ENCODE measurements at regions not wholly inside any gene's neighbourhood (a gene's known extent, or its start where the extent isn't known, plus 50 kb on each side); places are given as distances from the start of the nearest gene placed in this dataset.

DNA sequence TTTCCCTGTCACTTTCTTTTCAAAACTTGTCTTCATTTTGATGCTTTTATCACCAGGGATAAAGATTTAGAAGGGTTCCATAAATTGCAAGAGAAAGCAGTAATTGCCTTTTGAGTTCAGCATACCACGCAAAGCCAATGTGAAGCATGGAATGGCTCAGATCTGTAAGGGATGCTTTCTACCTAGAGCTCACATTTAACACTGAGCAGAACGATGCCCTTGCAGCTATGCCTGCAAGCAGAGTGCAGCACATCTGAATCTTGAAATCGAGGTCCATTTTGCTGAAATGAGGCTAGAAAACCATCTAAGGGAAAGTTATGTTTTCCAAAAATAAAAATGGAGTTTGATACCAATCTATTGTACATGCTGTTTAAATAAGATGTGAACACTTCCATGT is 171.2 kb upstream of the CELF2 start:
- DNase-seq (ENCODE audit: low spot score), result no peak

DNA sequence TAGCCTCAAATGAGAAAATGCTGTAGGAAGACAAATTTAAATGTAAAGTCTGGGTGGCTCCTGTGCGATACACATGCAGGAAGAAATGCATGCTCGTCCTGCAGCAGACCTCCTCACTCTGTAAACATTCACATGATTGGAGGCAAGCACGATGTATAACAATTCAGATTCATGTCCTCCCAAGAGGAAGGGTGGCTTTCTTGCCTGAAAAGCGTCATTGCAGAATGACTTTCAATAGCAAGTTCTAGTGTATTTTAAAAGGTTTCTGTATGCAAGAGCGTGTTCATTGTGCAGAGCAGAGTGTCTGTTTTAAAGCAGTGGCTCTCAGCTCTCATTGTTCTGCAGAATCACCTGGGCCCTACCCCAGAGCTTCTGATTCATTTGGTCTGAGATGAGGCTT is 170.3 kb upstream of the CELF2 start:
- no peak for DNase-seq (ENCODE audit: low spot score)

DNA sequence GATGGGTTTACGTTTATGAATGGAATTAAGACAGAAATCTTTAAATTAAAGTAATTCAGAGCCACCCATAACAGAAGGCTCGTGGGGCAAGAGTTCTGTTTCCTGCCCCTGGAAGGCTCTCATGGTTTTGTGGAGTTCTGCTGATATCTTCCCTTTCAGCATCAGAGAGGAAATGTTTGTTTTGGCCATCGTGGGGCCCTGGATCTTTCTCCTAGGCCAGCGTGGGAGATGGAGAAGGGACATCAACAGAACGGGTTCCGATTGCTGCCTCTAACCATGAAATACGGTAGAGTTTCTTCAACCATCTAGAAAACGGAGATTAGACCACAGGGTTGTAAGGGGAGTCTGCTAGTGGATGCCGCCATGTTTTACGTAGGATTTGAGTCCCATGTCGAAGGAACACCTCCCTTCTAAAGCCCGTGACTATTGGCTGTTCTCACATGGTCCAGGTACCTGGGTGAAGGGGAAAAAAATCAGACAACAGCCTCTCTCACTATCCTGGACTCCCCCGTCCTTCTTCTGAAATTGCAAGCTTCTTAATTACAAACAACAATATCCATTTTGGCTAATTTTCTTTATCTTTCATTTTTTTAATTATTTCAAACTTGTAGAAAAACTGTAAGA is 169.1 kb upstream of the CELF2 start:
- DNase-seq (ENCODE audit: low spot score), result no peak

DNA sequence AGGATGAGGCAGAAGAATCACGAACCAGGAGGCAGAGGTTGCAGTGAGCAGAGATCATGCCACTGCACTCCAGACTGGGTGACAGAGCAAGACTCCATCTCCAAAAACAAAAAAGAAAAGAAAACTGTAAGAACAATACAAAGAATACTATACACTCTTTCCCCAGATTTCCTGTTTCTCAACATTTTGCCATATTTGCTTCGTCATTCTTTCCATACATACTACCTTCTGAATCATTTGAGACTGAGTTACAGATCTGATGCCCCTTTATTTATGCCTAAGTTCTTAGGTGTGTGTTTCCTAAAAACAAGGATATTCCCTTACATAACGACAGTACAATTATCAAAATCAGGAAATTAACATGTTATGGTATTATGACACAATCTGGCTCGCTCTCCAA is 168.4 kb upstream of the CELF2 start:
- no peak for DNase-seq (ENCODE audit: low spot score)

DNA sequence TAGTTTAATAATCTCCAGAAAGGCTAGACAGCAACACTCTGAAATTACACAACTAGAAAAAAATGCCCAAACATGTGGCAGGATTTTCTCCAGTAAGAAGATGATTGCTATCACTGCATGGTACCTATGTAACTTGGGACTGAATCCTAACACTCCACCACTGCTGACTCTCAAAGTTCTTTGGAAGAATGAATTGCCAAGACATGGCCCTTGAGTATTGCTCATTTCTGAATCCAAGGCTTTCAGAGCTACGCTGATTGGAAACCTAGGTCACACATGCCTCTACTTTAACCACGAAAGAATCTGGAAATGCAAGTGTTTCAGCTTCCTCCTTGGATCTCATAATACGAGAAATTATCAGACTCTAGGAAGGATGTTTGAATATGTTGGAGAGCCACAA is 167.5 kb upstream of the CELF2 start:
- no peak for DNase-seq (ENCODE audit: low spot score)

DNA sequence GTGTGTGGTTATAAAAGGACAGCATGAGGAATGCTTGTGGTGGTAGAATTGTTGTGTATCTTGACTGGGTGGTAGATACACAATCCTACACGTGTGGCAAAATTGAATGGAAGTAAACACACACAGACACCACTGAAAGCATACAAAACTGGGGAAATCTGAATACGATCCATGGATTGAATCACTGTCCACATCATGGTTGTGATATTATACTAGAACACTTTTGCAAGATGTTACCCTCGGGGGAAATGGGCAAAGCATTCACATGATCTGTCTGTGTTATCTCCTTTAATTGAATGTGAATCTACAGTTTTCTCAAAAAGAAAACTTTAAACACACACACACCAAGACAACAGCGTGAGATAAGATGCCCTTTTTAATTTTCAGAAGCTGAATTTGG is 165.2 kb upstream of the CELF2 start:
- DNase-seq (ENCODE audit: low spot score), result no peak

DNA sequence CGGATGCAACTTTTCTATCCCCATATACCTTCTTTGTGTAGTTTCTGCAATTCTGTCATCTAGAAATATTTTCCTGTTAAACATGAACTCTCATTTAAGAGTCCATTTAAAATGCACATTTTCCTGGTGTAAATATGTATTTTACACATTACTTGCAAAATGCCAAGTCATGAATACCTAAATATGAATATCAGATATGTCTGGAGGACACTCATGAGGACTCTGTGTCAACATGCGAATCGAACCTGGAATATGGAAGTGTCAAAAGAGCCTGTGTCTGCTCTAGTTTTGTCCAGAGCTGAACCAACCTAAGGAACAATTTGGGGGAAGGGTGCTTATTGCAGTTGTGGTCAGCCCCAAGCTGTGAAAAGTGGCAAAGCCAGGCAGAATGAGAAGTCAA is 163.7 kb upstream of the CELF2 start:
- DNase-seq (ENCODE audit: low spot score), result no peak

DNA sequence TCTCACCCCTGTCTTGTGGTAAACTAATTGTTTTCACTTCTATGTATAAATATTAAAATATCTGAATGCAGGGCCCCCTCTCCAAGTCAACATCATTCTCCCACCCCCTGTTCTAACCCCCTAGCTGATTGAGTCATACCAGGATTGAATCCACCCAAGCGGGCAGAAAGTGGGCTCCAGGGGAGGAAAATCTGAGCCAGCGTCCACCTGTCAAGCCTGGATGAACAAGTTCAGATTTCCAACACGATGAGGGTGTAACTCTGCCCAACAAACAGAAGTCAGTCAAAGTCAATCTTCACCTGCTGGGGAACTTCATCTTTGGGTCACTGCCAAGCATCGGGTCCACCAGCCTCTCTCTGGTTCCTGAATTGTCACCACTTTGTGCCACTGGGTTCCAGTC is 162.9 kb upstream of the CELF2 start:
- no peak for DNase-seq (ENCODE audit: low spot score)

DNA sequence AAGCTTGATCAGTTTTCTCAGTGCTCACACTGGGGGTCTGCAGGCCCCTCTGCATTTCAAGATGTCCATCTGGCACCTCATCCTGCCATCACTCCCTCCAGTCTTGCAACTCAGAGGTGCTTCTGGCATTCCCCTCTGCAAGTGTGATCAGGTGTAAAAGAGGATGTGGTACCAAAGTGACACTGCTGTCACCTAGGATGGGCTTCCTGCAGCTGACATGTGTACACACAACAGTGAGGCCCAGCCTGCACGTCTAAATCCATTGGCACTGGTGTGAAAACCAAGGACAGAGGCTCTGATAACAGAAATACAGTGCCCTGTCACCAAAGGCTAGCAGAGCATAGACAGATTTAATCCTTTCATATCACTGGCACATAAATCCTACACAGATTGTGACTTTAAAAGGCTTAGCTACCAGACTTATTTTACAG is 162.5 kb upstream of the CELF2 start:
- DNase-seq (ENCODE audit: low spot score), result no peak

DNA sequence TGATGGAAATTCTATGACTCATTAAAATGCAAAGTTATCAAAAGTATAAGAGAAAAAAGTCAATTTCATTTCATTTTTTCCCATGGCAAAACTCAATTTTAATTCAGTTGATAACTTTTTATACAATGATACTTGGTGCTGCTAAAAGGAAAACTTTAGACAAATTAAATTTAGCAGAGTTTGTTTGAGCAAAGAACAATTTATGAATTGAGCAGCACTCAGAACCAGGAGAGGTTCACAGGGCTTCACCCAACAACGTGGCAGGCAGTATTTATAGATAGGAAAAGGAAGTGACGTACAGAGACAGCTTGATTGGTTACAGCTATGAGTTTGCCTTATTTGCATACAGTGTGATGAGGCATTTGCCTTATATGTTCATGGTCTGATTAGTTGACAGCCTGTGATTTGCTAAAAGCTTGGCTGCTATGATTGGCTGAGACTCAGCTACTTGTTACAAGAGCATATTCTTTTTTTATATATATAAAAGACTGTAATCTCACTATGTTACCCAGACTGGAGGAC is 157.2 kb upstream of the CELF2 start:
- no peak for DNase-seq (ENCODE audit: low spot score)

DNA sequence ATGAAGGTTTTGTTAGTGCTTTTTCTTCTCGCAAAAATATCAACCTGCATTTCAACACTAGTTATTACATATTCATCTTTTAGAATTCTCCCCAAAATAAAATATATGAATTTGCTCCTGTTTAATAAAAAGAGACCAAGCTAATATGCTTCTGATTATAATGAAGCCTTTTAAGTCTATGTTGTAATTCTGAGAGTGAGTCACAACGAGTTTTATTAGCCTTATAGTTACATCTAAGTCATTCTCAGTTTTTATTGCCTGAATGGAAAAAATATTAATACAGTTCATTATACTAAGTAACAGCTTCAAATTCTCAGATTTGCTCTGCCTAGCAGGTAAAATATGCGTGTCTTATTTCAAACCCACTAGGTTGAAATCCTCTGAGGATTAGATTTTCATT is 152.4 kb upstream of the CELF2 start:
- no peak for DNase-seq (ENCODE audit: low spot score)

DNA sequence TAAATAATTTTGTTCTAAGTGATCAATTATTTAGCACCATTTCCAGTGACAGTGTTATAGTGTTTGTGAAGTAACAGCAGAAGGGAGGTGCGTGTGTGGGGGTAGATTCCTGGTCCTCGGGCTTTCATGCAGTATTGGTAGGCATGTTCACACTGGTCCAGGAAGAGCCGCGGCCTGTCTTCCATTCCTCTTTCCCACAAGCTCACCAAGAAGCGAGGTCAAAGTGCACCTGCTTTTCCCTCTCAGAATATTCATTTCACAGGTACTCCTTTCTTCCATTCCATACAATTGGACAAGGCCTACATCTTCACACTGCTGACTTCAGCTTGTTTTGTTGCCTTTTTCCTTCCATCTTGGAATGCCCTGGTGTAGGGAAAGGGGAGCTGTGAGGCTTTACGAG is 151.8 kb upstream of the CELF2 start:
- DNase-seq (ENCODE audit: low spot score), result no peak

DNA sequence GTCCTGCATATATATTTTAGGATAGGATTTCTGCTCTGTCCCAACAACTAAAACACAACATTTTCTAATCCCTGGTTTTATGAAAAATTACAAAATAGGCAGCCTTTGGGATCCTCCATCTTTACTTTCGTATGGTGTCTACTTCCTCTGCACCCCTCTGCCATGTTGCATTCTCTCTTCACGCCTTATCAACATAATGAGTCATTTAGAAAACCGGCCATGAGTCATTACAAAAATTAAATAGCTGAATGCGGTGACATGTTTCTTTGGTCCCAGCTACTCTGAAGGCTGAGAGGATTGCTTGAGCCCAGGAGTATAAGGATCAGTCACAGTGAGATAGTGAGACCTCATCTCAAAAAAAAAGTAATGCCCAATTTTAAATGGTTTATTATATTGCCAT is 148.1 kb upstream of the CELF2 start:
- DNase-seq (ENCODE audit: low spot score), result peak; percentile 5

DNA sequence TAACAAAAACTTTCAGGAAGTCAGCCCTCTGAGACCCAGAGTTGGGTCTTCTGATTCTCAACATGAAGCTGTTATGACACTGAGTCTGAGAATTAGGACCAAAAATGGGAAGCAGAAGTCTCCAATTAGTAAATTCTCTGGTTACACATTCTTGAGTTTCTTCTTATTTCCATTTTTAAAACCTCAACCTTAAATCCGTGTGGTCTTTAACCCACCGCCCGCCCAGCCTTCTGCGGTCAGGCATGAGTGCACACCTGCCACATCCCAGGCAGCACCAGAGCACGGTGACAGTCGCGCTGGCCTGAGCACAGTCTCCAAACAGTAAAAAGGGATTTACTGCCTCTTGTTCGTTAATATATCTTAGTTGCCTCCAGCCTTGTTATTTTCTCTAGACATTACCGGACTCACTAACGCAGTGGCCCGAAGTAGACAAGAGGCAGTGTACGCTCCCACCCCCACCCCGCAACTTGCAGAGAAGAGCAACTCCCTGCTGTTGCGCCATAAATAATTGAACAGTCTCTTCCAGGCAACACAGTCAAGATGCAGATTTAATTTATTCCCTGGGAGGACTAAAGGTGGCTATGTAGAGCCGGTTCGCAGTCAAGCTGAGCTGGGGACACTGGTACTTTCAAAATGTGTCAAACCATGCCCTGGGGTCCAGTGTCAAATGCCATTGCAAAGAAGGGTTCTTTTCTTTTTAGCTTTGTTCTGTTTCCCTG is 147.0 kb upstream of the CELF2 start:
- no peak for DNase-seq (ENCODE audit: low spot score)

DNA sequence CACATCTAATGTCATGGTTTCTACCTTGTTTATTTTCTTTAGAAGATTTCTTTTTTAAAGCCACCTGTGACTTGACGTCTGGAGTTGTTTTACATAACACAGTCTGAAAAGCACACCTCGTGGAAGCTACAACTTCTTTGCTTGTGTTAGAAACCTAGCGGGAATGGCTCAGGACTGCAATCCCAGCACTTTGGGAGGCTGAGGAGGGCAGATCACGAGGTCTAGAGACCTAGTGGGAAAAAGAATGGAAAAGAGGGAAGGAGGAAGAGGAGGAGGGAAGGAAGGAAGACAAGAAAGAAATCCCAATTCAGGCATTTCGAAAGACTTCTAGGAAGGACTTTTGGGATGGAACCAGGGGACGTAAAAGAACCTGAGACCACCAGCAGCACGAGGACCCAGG is 146.3 kb upstream of the CELF2 start:
- no peak for DNase-seq (ENCODE audit: low spot score)

DNA sequence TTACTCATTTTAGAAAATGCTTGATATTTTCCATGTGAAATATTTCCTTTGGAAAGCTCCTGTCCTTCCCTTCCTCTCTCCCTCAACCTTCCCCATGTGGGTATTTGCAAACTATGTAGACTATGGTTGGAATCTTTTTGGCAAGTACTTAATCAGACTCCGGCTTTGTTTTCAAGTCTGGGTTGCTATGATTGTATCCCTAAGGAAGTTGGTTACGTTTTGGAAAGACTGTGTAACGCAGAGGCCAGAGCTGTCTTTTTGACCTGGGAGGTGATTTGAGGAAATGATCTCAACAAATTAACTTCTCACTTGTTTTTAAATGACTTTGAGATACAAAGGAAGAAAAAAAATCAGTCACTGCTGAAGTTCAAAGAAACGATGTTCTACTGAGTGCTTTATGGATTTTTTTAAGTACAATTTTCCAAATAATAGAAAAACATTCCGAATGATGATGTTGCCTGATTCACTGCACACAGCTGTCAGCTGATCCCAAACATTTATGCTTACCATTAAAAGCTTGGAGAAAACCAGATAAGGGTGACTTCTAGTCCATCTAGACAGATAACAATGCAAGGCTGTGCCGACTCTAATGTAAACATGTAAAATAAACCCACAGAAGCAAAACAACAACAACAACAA is 145.5 kb upstream of the CELF2 start:
- DNase-seq (ENCODE audit: low spot score), result peak; percentile 4

DNA sequence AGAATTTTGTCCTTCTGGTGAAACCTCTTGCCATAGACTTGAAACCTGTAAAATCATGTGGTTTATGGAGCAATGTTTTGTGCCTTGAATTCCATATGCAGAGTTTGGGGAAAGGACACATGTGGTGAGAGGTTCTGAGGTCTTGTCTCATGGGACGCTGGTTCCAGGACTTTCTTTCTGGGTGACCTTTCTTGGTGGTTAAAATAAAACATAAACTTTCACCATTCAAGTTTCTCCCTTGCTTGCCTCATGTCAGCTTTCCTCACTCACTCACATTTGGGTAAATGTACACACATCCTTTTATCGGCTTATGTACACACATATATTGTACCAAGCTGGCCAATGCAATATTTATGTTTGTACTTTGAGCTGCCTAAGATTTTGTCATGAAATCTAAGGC is 144.9 kb upstream of the CELF2 start:
- no peak for DNase-seq (ENCODE audit: low spot score)

DNA sequence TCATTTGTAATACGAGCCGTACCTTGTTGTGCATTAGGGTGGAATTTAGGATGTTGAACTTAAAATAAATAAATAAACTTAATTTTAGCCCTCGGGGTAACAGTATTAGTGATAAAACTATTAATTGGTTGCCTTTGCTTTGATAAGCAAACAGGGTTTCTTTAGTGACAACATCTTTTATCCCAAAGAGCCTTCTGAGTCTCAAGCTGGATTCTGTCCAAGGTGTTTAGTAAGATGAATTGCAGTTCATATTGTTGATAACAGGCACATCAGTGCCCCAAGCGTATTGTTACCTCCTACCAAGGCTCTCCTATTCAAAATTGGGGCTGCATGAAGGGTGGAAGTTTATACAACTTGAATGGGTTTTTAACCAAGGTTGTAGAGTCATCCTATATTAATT is 144.4 kb upstream of the CELF2 start:
- DNase-seq (ENCODE audit: low spot score), result no peak

DNA sequence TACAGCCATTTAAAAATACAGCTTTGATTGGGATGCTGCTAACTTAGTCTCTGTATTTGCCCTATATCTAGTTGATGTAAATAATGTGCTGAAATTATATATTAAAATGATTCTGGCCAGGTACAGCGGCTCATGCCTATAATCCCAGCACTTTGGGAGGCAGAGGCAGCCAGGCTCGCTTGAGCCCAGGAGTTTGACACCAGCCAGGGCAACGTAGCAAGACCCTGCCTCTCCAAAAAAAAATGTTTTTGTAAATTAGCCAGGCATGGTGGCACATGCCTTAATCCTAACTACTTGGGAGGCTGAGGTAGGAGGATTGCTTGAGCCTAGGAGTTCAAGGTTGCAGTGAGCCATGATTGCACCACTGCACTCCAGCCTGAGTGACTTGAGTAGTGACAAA is 143.8 kb upstream of the CELF2 start:
- no peak for DNase-seq (ENCODE audit: low spot score)

DNA sequence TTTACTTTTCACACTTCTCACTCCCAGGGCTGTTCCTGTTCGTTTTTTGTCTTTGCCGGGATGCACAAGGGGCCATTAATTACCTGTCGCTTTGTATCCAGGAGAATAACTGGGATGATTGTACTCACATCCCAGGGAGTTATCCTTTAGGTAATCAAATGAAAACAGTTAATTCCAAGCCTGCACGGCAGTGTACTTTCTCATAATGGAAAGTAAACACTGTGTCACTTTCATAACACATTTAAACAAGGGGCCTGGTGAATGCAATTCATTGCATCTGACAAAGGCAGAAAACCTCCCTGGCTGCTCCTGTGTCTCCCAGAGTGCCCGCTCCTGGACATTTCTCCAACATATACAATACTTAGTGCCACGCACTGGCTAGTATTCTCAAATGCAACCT is 138.7 kb upstream of the CELF2 start:
- no peak for DNase-seq (ENCODE audit: low spot score)

DNA sequence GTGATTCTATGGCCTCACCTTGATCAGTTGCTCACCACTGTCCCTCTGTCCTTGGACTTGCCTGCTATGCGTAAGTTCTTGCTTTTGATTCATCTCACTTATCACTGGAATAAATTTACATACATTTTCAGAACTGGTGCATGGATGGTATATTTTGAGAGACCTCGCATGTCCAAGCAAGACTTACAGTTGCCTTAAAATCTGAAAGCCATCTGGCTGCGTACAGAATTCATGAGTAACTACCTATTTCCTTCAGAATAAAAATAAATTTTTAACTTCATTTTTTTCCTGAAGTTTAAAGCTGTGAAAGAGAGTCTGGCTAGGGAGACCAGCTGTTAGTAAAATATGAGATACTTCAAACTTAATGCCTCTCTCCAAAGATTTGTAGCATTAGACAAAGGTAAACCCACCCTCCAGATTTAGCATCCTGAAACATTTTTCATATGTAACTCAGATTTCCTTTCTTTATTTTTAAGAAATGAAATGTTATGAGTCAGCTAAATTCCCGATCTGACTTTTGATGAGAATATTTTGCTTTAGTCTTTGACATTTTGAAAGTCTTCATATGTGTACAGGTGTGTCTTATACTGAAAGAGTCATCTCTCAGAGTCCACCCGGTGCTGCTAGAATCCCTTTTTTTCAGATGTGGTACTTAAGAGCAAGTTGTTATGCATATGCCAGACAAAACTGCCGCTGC is 136.4 kb upstream of the CELF2 start:
- DNase-seq (ENCODE audit: low spot score), result no peak

DNA sequence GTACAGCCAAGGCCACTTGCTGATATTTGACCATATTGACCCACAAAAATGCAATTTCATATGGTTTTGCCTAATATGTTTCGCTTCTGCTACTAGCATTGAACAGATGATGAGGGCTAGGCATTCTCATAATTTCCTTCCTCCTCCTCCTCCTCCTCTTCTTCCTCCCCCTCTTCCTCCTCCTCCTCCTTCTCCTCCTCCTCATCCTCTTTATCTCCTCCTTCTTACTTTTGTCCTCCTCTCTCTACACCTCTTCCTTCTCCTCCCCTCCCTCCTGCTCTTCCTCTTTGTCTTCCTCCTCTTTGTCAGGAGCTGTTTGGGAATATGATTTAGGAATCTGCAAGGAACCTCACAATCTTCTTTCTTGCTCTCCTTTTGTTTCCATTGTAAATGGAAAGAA is 133.9 kb upstream of the CELF2 start:
- DNase-seq (ENCODE audit: low spot score), result no peak

Data from H4 (cell line).